Nucleus accumbens (tissue), 56 donors: ENCODE measurements at regions not wholly inside any gene's neighbourhood (a gene's known extent, or its start where the extent isn't known, plus 50 kb on each side); places are given as distances from the start of the nearest gene placed in this dataset.
A peak's percentile ranks its signal among the peaks of the same experiment; 100 is the strongest.
"Not testable (repeated sequence)": the region's sequence is repeated elsewhere in the genome, so short reads cannot be mapped to it uniquely, and the experiment has no call there.

Experiments
- DNase-seq, 56 donors: peaks; one replicate each; lab custom pipeline; 2025; lab: John Stamatoyannopoulos, UW

DNA sequence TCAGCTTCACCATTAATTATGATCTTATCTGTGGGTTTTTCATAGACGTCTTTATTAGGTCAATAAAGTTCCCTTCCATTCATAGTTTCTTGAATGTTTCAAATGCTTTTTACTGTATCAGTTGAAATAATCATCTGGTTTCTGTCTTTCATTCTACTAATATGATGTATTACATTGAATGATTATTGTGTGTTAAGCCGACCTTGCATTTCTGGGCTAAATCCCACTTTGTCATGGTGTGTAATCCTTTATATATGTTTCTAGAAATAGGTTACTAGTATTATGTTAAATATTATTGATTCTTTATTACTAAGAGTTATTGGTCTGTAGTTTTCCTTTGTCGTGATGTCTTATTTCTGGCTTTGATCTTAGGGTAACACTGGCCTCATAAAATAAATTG is 134.9 kb downstream of the FASLG start:
- no peak for DNase-seq

- no peak for DNase-seq
Observed at GRCh38 chr1:172795741-172796140, 136.8 kb downstream of the FASLG start.

GRCh38 chr1:172799804-172800203 is 140.9 kb downstream of the FASLG start:
- DNase-seq: not testable (repeated sequence)

GRCh38 chr1:172801771-172802322 is 142.9 kb downstream of the FASLG start:
- DNase-seq: no peak

DNA sequence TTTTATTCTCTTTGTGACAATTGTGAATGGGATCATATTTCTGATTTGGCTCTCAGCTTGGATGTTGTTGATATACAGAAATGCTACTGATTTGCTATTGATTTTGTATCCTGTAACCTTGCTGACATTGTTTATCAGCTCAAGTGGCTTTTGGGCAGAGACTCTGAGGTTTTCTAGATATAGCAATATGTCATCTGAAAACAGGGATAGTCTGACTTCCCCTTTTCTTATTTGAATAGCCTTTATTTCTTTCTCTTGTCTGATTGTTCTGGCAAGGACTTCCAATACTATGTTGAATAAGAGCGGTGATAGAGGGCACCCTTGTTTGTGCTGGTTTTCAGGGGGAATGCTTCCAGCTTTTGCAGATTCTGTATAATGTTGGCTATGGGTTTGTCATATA is 150.8 kb downstream of the FASLG start:
- DNase-seq: no peak

DNA sequence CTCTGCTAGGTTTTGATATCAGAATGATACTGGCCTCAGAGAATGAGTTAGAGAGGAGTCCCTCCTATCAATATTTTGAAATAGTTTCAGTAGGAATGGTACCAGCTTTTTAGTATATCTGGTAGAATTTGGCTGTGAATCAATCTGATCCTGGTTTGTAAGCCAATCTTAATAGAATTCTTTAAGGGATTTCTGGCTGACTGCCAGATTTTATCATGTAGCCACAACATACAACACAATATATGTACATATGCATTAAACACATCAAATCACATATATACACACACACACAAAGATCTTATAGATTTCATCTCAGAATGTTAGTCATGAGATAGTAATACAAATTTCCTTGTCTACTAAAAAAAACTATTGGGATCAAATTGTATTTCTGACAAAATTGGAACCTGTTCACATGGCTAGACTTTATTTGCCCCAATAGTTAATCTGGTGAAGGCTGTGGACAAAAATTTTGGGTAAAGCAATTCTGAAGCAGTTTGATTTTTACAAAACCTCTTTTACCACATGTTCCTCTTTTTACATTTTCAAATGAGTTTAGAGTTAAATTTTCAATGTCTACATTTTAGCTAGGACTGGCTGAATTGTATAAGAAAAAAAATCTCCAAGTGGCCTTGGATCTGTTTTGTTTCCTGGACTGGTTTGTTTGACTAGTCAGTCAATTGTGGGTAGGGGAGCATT is 151.7 kb downstream of the FASLG start:
- no peak for DNase-seq

DNA sequence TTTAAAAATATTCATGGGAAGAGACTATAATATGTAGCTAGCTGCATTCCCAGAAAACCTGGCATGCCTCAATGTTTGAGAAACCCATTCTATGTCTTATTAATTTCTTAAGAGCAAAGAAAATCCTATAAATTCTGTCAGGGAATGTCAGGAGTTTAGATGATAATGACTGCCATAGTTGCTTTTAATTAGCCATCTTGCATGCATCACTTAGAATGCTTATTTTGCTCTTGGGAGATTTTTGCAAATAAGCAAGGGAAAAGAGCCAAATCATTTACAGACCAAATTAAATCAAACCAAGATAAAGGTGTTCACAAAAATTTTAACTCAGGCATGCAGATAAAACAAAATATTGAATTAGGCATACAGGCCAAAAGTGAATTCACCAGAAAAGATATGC is 152.8 kb downstream of the FASLG start:
- DNase-seq: no peak

GRCh38 chr1:172812118-172812517 is 153.2 kb downstream of the FASLG start:
- DNase-seq: no peak

DNA sequence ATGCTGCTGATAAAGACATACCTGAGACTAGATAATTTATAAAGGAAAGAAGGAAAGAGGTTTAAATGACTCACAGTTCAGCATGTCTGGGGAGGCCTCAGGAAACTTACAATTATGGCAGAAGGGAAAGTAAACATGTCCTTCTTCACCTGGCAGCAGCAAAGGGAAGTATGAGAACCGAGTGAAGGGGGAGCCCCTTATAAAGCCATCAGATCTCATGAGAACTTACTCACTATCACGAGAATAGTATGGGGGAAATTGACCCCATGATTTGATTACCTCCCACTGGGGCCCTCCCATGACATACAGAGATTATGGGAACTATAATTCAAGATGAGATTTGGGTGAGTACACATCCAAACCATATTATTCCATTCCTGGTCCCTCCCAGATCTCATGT is 154.4 kb downstream of the FASLG start:
- no peak for DNase-seq

- DNase-seq: no peak
Observed at GRCh38 chr1:172814428-172814827, 155.5 kb downstream of the FASLG start.

DNA sequence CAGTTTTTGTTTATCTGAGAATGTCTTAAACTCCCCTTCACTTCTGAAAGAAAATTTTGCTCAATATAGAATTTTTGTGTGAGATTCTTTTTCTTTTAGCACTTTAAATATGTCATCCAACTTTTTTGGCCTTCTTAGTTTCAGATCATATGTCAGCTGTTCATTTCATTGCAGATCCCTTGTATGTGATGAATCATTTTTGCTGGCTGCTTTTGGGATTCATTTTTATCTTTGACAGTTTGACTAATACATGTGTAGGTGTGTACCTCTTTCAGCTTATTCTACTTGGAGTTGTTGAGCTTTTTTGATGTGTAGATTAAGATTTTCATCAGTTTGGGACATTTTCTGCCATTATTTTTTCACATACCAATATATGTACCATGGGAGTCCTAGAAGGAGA is 156.8 kb downstream of the FASLG start:
- no peak for DNase-seq

- DNase-seq: peak in 14 of 56 donors; percentile 1 to 52 (median 14)
Observed at GRCh38 chr1:172818841-172819527, 160.1 kb downstream of the FASLG start.

GRCh38 chr1:172820475-172821158 is 161.7 kb downstream of the FASLG start:
- no peak for DNase-seq

DNA sequence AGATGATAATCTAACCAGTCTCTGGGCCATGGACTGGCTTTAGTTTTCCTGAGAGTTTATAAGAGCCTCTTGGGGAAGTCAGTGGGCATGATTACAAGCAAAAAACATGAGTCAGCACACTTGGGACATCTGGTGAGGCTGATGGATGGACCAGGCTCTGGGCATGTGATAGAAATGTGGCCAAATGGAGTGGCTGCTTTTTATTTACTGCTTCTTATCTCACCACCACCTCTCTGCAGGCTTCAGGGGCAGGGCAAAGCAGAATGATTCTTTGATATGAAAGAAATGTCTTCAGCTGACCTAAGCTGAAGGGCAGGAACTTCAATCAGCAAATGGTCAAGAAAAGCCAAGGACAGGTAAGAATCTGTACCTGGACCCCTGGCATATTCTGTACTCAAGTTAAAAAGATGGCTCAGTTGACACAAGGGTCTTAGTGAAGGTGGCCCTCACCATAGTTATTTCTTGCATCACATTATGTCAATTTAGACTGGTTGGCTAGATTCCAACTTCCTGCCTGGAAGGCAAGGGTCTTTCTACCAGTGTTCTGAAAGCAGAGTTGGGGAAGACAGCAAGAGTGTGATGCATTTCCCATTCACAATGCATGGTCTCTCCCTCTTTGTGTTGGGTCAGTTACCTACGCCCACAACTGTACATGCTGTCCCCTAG is 162.8 kb downstream of the FASLG start:
- DNase-seq: peak in 6 of 56 donors; percentile 1 to 6 (median 2)

DNA sequence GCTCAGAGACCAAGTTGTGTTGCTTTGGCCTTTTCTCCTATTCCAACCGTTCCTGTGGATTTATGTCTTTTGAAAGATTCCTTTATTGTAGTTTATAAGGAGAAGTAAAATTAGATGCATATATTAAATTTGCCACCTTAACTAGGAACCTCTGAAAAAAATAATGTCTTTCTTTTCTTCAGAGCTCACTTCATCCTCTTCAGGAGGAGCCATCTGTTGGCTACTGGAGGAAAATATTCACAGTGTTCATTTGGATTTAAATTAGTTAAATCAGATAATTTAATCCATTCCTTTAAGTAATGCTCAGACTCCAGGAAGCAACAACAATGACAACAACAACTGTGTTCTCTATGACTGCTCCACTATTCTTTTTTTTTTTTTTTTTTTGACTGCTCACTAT is 164.0 kb downstream of the FASLG start:
- no peak for DNase-seq

- no peak for DNase-seq
Observed at GRCh38 chr1:172823534-172823933, 164.6 kb downstream of the FASLG start.

GRCh38 chr1:172824209-172824608 is 165.3 kb downstream of the FASLG start:
- DNase-seq: no peak

- DNase-seq: peak in 1 of 56 donors; percentile 10
Observed at GRCh38 chr1:172826096-172826741, 167.3 kb downstream of the FASLG start.

DNA sequence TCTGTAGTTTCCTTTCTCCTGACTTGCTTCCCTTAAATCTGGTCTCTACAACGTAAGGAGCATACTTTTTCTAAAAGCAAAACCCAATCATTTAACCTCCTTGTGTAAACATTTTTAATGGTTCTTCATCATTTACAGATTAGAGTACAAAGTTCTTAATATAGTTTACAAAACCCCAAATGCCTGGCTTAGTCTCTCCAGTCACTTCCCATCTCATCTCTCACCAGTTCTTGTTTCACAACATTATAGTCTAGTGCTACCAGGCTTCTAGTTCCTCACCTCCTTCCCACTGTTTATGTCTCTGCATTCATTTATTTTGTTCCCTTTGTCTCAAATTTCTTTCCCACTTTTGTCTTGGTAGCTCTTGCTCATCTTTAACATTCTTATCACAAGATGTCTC is 168.4 kb downstream of the FASLG start:
- DNase-seq: no peak

DNA sequence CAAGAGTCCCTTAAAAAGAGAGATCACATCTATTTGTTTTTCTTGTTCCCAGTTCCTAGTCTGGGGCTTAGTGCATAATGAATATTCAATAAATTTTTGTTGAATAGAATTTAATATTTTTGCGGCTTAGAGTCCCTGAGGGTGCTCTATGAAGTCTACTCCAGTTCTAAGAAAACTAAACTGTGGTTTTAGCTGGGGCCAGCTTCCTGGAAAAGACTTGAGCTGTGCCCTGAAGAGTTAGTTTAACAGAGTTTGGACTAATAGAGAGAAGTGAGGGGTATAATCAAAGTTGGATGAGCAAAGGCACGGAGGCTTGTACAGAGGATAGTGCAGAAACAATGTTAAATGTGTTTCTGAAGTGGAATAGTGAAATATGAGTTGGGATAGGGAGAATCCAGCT is 168.9 kb downstream of the FASLG start:
- no peak for DNase-seq
